Endometrium (tissue), 2 donors: ENCODE measurements at regions not wholly inside any gene's neighbourhood (a gene's known extent, or its start where the extent isn't known, plus 50 kb on each side); places are given as distances from the start of the nearest gene placed in this dataset.
"Not testable (repeated sequence)": the region's sequence is repeated elsewhere in the genome, so short reads cannot be mapped to it uniquely, and the experiment has no call there.

Experiments used
- FAIRE-seq: peaks from 2 replicates; lab custom pipeline; 2012; peaks lifted over from hg19 to GRCh38; lab: Jason Lieb, UNC
- donor health status: control.
- donor health status: control.

DNA sequence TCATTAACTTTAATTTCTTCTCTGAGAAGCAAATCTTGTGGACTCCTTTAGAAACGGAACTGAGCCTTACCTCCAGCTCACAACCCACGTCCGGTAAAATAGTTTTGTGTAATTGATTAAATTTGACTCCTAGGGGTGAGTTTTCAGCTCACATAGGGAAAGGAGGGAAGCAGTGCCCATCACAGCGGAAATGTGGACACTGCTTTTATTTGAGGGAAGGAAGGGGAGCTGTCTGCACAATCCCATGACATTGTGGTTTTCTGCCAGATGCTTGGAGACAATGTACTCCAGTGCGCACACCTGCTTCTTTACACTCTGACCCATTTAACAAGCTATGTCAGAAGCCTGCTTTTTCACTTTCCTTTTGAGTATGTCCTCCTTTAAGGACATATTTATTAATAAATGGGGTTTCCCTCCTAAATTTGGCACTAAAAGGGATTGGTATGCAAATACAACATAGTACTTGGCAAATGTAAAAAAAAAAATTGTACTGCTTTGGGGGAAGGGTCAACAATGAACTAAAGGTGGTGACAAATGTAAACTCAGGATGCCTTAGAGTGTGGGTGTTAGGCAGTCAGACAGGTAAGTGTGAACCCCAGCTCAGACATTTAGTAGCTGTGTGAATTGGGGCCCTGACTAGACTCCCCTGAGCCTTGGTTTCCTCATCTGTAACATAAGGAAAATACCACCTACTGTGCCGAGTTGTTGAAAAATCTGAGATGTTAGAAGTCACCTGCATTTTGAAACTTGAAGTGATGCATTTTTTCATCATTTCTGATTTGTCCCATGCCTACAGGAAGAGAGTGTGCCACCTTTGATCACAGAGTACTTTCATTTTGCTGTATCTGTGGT, 90.2 kb upstream of the KLF6 start:
- FAIRE-seq: no peak

DNA sequence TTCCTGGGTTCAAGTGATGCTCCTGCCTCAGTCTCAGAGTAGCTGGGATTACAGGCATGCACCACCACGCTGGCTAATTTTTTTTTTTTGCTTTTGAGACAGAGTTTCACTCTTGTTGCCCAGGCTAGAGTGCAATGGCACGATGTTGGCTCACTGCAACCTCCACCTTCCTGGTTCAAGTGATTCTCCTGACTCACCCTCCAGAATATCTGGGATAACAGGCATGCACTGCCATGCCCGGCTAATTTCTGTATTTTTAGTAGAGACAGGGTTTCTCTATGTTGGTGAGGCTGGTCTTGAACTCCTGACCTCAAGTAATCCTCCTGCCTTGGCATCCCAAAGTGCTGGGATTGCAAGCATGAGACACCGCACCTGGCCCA, 89.6 kb upstream of the KLF6 start:
- FAIRE-seq: not testable (repeated sequence)

DNA sequence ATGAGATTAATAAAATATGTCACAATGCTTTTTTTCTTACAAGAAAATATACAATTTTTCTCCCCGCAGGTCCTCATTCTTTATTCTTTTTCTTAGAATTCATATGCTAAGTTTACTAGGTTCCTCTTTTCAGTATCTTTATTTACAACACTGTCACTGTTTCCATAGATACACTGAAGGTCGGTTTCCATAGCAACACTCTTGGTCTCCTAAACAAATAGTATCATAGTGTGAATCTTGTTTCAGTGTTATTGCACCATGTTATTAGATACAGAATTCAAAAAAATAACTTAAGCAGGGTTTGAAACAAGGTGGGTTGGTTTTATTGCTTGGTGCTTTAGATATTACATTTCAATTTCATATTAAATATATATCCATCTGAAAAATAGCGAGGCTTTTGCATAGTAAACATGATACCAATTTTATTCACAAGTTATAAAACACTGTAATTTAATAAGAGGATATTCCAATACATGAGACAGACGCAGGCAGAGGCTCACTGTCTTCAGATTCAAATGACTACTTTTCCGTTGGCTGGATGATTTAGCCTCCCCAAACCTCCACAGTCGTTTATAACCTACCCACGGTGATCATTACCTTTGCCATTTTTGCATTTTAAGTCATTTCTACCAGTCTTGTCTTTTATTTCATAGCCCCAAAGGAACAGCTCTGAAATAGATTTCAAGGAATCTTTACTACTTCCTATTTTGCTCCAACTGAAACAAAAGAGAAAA, 88.9 kb upstream of the KLF6 start:
- FAIRE-seq: no peak

DNA sequence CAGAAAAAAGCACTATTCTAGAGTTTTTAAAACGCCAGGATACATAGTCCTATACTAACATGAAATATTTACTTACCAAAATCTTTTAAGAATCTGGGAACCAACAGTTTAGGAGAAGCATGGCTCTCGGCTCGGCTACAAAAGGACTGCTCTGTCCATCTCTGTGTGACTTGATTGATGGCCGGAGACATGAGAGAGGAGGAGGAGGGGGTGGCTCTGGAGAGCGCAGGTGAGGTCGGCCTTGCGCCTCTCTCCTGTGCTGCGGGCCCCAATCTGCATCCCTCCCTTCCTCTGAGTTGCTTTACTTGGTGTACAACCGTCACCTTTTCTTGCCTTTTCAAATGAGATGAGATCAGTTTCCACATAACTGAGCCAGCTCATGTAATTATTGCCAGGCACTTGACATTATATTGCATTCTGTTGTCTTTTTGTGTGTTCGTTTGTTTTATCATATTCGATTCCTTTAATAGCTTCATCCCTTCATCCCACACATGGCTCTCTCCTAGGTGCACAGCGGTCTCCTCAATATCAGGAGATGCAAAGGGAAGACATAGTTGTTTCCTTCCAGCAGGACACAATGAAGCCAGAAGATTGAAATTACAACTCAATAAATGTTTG, 87.8 kb upstream of the KLF6 start:
- no peak for FAIRE-seq

DNA sequence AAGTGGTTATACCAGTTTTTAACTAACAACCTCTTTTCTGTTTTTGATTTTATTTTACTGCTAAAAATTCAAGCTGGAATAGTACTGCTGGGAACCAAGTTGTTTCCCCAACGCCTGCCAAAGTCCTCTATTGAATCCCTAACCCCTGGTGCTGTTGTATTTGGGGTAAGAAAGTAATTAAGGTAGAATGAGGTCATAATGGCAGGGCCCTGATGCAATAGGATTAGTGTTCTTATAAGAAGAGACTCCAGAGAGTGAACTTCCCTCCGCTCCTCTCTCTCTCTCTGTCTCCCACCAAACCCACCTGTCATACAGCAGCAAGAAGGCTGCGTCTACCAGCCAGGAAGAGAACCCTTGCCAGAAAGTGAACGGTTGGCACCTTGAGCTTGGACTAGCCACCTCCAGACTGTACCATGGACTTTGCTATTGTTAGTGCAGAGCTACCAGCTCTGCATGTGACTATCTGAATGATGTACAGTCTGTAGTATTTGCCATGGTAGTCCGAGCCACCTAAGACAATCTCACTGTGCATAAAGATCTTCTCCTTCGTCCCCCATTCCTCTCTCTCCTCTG, 86.5 kb upstream of the KLF6 start:
- FAIRE-seq: no peak

DNA sequence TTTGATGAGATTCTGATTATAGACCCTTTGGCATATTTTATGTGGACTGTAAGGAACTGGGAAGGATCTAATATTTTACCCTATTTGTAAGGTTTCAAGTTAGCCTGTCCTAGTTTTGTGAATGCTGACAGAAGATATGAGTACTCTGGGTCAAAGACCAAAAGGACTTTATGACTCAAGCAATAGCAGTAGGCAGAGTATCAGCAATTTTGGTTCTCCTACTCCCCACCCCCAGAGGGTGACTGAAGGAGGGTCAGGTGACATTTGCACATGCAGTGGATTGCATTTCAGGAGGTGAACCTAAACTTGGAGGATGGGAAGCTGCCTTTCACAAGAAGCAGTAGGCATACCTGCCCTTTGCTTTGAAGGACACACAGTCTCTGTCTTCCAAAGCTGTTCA, 84.0 kb upstream of the KLF6 start:
- no peak for FAIRE-seq

DNA sequence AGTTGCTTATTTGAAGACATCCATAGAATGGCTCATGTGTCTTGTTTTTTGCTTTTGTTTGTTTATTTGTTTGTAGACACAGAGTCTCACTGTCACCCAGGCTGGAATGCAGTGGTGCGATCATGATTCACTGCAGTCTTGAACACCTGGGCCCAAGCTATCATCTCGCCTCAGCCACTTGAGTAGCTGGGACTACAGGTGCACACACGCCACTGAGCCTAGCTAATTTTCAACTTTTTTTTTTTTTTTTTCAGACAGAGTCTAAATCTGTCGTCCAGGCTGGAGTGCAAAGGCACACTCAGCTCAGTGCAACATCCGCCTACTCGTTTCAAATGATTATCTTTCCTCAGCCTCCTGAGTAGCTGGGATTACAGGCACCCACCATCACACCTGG, 83.3 kb upstream of the KLF6 start:
- no peak for FAIRE-seq

DNA sequence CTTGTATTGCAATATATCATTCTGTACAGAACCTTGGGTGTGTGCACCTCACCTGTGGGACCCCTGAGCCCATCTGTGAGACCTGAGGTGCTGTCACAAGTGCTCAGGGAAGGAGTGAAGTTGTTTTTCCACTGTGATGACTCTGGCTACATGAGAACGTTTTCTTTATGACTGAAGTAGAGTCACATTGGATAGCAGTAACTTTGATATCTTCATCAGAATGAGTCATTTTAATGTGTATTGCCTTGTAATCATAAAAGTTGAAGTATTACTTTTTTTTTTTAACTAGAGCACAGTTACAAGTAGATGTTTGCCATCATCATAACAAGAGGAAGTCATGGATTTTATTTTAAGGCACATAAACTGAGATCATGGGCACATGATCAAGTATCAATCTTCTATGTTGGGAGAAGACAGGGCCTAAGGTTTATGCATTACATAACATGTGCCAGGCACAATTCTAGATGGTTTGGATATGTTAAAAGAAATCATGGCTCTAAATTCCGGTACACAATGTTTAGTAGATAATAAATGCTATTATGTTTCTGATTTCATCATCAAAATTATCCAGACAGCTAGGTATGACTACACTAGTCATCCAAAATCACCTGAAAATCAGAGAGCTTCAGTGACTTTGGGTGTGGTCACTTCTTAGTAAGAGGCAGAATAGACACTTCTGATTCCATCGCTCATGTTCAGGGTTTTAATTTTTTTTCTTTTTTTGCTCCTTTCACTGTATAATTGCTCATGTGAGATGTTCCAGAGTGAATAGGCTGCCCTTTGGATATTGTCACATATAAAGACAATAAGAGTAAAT, 82.7 kb upstream of the KLF6 start:
- FAIRE-seq: no peak

DNA sequence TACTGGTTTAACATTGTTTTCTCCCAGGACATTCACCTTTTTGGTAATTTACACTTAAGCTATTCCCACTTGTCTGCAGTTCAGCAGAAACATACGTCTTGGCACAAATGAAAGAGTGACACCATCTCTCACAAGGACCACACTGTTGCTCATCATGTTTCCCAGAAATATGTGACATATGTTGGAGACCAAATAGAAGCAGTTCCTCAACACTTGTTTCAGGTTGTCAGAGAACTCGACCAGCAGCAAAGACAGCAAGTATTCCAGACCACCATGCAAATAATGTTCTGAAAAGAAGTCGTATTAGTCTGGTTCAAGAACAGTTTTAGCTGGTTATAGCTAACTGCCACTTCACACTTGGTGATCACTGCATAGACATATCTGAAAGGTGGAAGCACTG, 81.3 kb upstream of the KLF6 start:
- no peak for FAIRE-seq

DNA sequence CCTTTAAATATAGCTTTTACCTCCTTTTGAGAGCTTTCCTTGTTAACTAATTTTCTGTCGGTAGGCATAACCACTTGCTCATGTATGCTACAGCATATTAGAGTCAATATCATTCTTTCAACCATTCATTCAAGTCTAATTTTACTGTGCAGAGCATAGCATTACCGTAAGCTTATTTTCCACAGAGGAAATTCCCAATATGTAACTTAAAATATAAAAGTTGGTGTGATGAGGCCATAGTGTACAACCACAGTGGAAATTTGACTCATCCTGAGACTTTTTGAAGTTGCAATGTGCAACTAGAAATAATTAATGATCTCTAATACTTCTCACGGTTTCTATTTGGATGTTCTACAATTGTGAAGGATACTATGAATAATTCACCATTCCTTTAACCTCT, 80.6 kb upstream of the KLF6 start:
- no peak for FAIRE-seq

DNA sequence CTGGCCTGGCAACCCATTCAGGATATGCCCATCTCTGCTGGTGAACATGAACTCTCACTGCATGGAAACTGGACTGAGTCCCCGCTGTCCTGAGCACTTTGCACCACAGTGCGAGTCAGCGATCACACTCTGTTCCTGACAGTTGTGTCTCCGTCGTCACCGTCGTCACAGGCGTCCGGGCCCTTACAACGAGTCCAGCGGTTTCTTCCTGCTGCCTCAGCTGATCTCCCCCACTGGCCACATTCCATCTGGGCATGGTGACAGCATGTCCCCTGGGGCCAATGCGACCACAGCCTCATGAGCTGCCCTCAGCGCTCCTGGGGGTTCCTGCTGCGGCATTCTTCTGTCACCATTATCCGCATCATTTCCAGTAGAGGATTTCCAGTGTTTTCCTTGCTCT, 76.8 kb upstream of the KLF6 start:
- FAIRE-seq: no peak

DNA sequence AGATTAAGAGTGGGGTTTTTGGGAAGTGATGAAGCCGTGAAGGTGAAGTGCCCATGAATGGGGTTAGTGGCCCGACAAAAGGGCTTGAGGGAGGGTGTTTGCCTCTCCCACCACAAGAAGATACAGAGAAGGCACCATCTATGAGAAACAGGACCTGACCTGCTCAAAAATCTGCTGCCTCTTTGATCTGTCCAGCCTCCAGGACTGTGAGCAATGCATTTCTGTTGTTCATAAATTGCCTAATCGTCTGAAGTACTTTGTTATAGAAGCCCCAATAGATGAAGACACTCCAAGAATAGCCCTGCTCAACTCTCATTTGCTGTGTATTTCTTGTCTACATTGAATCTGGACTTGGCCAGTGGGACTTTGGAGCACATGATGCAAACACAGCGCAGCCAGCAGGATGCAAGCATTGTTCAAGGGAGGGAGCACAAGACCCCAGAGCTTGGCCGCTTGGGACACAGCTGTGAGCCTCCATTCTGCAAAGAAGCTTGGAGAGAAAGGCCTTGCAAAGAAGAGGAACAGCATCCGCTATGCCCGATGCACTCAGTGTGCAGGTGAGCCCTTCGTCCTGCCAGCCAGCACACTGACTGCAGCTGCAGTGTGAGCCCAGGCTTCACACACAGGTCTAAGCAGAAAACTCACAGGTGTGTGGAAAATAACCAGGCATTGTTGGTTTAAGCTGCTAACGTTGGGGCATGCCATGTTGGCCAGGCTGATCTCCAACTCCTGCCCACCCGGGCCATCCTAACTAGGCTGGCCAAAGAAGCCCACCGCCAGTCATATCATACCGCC, 73.2 kb upstream of the KLF6 start:
- no peak for FAIRE-seq

DNA sequence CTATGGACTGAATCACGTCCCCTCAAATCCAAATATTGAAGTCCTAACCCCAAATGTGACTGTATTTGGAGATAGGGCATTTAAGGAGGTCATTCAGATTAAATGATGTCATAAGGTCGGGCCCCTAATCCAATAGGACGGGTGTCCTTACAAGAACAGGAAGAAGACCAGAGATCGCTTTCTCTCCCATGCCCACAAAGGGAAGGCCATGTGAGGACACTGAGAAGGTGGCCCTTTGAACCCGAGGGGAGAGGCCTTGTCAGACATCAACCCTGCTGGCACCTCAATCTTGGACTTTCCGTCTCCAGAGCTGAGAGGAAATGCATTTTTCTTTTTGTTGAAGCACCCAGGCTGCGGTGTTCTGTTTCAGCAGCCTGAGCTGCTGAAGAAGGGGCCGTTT, 72.3 kb upstream of the KLF6 start:
- FAIRE-seq: no peak

DNA sequence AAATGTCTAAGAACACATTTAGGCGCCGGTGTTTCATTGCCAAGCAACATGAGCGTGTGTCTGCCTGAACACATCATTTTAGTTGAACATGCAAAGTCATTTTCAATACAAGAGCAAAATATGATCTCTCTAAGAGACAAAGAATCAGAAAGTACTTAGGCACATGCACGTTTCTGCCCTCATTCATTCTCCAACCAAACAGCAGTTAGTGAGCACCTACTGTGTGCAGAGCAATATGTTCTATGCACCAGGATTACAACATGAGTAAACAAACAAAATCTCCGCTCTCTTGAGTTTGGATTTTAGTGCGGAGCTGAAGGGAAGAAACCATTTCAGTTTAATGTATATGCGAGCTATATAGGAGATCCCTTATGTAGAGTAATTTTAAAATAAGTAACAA, 71.6 kb upstream of the KLF6 start:
- no peak for FAIRE-seq

DNA sequence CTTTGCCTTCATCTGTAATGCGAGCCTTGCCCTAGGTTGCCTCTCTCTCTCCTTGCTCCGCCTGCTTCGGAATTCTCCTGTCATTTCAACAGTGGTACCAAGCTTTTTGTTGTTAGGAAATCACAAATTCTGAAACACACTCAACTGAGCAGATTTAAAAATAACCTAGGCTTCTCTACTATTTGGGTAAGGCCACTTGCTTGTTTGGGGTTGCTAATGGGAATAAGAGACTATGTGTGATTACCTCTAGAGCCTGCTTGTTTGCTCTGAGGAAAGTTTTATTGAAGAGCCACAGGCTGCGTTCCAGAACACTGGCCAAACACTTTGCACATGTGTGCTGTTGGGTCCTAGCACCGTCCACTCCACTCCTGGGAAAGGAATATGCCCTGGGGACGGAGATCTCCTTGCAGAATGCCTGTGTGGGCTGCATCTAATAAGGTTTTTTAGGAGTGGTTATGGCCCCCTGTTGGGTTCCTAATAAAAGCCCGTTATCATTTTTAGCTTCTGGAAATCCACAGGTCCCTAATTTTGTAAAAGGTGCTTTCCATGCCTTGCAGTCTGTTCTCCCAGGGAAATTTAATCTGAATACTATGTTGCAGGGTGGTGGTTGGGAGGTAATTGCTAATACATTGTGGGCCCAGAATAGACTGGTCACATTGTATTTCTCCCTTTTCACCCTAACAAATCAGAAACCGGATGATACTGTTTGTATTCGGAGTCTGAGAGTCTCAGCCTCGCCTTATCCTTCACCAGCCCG, 68.7 kb upstream of the KLF6 start:
- FAIRE-seq: no peak

DNA sequence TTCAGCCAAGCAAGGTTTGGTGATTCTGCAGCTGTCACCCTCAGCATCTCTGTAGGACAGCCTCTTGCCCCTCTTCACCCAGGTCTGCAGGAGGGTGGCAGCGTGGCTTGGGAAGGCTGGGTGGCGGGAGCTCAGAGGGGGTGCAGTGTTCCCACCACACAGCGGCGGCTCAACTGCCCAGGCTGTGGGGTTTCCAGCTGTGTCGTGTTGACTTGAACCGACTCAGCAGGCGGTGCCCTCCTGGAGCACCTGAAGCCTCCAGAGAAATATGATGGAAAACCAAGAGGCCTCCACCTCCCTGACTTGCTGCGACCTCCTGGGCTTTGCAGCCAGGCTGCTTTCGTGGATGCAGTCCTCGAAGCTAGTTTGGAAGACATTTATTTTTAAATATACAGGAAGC, 68.0 kb upstream of the KLF6 start:
- no peak for FAIRE-seq

DNA sequence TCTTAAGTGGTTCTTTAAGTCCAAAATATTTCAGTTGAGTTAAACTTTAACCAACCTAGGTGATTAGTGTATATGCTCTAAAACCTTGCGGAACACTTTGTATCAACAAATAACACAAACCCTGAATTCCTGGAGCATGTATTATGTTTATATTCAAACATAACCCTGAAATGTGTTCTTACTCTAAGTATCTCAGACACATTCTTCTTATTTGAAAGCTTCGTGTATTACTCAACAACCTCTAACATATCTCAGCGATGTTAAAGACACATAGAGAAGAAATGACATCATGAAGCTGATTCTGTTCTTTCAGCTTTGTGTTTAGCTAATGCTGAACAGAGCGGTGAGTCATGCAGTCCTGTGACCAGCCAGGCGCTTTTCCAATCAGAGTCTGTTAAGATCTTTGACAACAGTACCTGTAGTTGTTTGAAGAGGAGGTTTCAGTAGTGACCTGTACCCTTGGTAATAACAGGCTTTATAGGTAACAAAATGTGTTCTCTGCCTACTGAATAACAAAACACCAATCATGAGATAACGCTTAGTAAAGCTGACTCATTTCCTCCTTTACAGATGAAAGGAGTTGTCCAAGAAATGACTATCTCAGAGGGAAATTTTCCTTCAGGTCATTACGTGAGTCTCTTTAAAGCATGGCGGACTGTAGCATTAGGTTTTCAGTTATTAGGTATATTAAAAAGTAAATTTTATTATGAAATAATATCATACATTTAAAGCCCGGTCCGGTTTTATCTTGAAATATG, 67.3 kb upstream of the KLF6 start:
- peak; percentile 45 for FAIRE-seq

DNA sequence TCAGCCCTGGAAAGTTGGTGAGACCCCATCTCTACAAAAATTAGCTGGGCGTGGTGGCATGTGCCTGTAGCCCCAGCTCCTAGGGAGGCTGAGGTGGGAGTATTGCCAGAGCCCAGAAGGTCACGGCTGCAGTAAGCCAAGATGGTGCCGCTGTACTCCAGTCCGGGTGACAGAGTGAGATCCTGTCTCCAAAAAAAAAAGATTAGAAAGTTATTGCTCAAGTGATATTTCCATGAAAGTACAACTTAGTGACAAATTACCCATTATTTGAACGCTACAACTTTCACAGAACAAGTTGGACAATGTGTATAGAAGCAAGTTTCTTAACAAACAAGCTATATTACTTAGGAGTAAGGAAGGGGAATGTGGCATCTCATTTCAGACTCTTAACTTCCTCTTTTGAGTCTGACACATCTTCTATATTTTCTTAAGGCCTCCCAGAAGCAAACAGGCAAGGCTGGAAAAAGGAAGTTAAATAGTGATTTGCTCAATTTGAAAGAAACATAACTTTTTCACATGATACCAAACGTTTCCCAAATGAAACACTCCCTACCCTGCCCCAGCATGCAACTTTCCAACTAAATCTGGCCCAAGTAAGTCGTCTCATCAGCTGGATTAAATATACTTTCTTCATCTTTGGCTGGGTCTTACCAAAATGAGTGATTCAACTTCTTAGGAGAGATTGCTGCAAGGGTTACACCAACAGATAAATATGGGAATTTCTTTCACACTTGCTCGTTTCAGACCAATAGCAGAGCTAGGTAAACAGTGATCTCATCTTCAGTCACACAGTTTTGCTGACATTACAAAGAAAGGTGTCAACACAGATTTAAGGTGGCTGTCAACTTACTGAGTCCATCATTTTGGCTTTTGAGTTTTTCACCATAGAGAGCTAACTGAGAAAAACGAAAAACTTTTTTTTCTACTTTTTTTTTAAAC, 66.3 kb upstream of the KLF6 start:
- no peak for FAIRE-seq
